ENCODE measurements at regions not wholly inside any gene's neighbourhood (a gene's known extent, or its start where the extent isn't known, plus 50 kb on each side); places are given as distances from the start of the nearest gene placed in this dataset.

DNA sequence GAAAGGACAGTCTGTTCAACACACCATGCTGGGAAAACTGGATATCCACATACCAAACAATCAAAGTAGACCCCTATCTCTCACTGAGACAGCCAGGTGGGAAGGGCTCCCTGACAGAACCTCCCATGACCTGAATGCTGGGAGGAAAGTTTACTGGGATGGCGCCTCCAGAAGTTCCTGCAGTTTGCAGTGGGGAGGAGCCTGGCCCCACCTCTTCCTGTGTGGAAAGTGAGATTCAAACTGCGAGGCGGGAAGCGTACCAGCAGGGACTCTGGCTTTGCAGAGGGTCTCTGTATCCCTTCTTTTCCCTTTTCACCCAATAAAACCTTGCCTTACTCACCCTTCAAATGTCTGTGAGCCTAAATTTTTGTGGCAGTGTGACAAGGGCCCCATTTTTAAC, 190.7 kb downstream of the HHIPL2 start (continued):
- TF ChIP-seq SIN3A (conservative IDR thresholded peaks at IDR 0.05 in 1 of 2, IDR thresholded peaks at IDR 0.05 in 1 of 2; ENCODE audit: low read depth in 1 of 2, low read length in 2 of 2), result no peak
- no peak for TF ChIP-seq TAF1 (IDR thresholded peaks at IDR 0.05; ENCODE audit: low read depth, low read length)
- TF ChIP-seq ASH2L (IDR thresholded peaks at IDR 0.05; ENCODE audit: low read length), result no peak
- TF ChIP-seq, protein P1, sequence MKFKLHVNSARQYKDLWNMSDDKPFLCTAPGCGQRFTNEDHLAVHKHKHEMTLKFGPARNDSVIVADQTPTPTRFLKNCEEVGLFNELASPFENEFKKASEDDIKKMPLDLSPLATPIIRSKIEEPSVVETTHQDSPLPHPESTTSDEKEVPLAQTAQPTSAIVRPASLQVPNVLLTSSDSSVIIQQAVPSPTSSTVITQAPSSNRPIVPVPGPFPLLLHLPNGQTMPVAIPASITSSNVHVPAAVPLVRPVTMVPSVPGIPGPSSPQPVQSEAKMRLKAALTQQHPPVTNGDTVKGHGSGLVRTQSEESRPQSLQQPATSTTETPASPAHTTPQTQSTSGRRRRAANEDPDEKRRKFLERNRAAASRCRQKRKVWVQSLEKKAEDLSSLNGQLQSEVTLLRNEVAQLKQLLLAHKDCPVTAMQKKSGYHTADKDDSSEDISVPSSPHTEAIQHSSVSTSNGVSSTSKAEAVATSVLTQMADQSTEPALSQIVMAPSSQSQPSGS (IDR thresholded peaks at IDR 0.05; ENCODE audit: low read length), result no peak
- TF ChIP-seq SIX5 (IDR thresholded peaks at IDR 0.05; ENCODE audit: low read depth, low read length), result no peak

Data from H1 (cell line).